Adrenal gland (tissue), 5 donors: ENCODE measurements at regions not wholly inside any gene's neighbourhood (a gene's known extent, or its start where the extent isn't known, plus 50 kb on each side); places are given as distances from the start of the nearest gene placed in this dataset.

Source experiments
- CTCF ChIP-seq, 6 experiments: fragments of 450-650 bp in 4 of 6; fragments of 200-600 bp in 2 of 6; sonication (generic) in 1 of 6; IDR thresholded peaks; 1 replicate in 5 of 6; 2 replicates in 1 of 6; pipeline versions ENCODE4 v1.5.1 to v1.8.0; 2016 to 2021; ENCODE audit warnings: antibody characterized with exemption in 6 of 6, mild to moderate bottlenecking in 2 of 6, moderate library complexity in 1 of 6
- POLR2A ChIP-seq, 2 donors: fragments of 450-650 bp; IDR thresholded peaks; one replicate each; pipeline ENCODE4 v1.6.1; 2017; ENCODE audit warnings: antibody characterized with exemption in 2 of 2, mild to moderate bottlenecking in 2 of 2, moderate library complexity in 1 of 2
- donor health status: DM: no; HTN: no; CAD: no.

GRCh38 chr1:157310401-157310800, 172.2 kb upstream of the ETV3 start:
- TF ChIP-seq CTCF (IDR thresholded peaks at IDR 0.05) (no peak), POLR2A (IDR thresholded peaks at IDR 0.05) (no peak)
